ENCODE measurements at regions not wholly inside any gene's neighbourhood (a gene's known extent, or its start where the extent isn't known, plus 50 kb on each side); places are given as distances from the start of the nearest gene placed in this dataset.

GRCh38 chr10:94043431-94043990 is 49.8 kb downstream of the PLCE1 start:
- TF ChIP-seq CTCF (IDR thresholded peaks at IDR 0.05) = no peak
- ATAC-seq (ENCODE audit: low FRiP score) = no peak
- DNase-seq (ENCODE audit: low spot score) = no peak

- TF ChIP-seq CTCF (IDR thresholded peaks at IDR 0.05) = no peak
- no peak for ATAC-seq (ENCODE audit: low FRiP score)
- no peak for DNase-seq (ENCODE audit: low spot score)
Measured at GRCh38 chr10:94046098-94046497, 52.4 kb downstream of the PLCE1 start.

- TF ChIP-seq CTCF (IDR thresholded peaks at IDR 0.05) = no peak
- ATAC-seq (ENCODE audit: low FRiP score) (no peak), DNase-seq (ENCODE audit: low spot score) (no peak)
Measured at GRCh38 chr10:94047293-94047692, 53.6 kb downstream of the PLCE1 start.

GRCh38 chr10:94049911-94050310 is 56.2 kb downstream of the PLCE1 start:
- ATAC-seq (ENCODE audit: low FRiP score) (no peak), DNase-seq (ENCODE audit: low spot score) (no peak)
- TF ChIP-seq CTCF (IDR thresholded peaks at IDR 0.05) = no peak

- no peak for DNase-seq (ENCODE audit: low spot score)
- ATAC-seq (ENCODE audit: low FRiP score) = no peak
- no peak for TF ChIP-seq CTCF (IDR thresholded peaks at IDR 0.05)
Measured at GRCh38 chr10:94052281-94052680, 58.5 kb downstream of the PLCE1 start.

GRCh38 chr10:94052866-94053791 is 59.4 kb downstream of the PLCE1 start:
- TF ChIP-seq CTCF (IDR thresholded peaks at IDR 0.05) = no peak
- ATAC-seq (ENCODE audit: low FRiP score) (no peak), DNase-seq (ENCODE audit: low spot score) (no peak)

Data from omental fat pad (tissue), 3 donors.